Activated CD8-positive, alpha-beta memory T cell treated with anti-CD3 and anti-CD28 coated beads for 48 hours (primary cell): ENCODE measurements at regions not wholly inside any gene's neighbourhood (a gene's known extent, or its start where the extent isn't known, plus 50 kb on each side); places are given as distances from the start of the nearest gene placed in this dataset.

Source experiments
- DNase-seq, 3 experiments: peaks; one replicate each; pipeline ENCODE4 v3.0.0-alpha.2; 2020; ENCODE audit warnings: low read depth in 2 of 3, low spot score in 2 of 3

GRCh38 chr4:13184199-13184598 lies 299.9 kb downstream of the RAB28 start:
- no peak for DNase-seq

- no peak for DNase-seq
Measured at GRCh38 chr4:13182133-13182532, 302.0 kb downstream of the RAB28 start.

- no peak for DNase-seq
Measured at GRCh38 chr4:13181681-13182080, 302.5 kb downstream of the RAB28 start.

- no peak for DNase-seq
Measured at GRCh38 chr4:13180701-13181100, 303.4 kb downstream of the RAB28 start.

DNA sequence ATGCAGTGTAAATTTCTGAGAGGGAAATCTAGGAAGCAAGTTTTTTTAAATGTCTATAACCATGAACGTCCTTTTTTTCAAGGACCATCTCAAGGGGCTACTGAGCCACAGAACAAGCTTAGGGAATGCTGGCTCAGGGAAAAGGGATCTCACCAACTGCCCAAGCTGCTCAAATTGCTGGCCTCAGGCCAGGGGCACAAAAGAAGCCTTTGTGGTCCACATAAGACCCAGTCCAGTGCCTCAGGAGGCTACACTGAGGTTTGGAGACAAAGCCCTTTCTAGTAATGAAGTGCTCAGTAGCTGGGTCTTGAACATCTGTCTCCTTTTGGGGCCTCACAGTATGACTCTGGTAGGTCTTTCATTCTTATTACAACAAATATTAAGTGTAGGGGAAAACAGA lies 305.5 kb downstream of the RAB28 start:
- no peak for DNase-seq

DNA sequence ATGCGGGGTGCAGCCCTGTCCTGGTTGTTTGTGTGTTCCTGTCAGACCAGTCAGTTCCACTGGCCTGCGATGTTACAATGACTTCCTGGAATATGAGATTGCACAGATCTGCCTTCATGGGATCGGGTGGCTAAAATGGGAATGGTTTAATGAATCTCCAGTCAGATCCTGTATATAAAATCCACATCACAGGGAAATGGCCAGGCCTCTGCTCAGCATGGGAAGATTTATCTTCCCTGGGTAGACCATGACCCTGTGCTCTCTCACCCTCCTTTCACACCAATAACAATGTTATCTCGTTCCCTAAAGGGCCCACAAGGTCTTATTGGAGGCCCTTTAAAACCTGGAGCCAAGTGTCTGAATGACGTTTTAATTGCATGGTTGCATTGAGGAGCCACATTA lies 307.4 kb downstream of the RAB28 start:
- DNase-seq = no peak

DNA sequence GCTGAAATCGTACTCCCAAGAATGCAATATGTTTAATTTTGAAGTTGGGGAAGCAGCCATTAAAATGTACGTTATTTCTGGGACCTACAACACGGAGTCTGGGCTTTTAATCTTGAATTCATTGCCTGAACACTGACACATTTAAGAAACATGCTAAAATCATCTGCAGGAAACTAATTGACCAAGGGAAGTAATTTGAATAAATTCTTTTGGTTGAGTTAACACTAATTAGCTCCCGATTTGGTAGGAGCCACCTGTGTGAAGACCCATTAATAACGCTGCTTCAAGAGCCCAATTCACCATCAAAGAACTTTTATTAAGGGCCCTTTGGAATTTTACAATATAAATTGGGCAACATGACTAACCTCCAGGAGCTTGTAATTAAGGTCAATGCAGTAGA lies 309.2 kb downstream of the RAB28 start:
- DNase-seq = no peak

DNA sequence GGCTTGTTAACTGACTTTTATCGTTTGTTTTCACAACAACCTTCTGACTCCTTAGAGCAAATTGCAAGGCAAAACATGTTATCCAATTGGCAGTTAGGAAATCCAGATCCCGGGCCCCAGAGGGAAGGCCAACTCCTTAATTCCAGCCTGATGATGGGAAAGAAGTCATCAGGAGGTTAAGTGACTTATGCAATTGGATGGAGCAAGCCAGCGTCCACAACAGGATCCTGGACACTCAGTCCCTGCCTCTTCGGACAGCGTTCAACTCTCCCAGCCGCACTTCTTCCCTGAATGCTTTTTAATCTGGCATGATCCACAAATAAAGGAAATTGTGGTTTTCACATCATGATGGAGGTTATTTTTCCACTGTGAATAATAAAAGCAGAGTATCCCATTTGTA lies 310.1 kb downstream of the RAB28 start:
- DNase-seq = no peak

DNA sequence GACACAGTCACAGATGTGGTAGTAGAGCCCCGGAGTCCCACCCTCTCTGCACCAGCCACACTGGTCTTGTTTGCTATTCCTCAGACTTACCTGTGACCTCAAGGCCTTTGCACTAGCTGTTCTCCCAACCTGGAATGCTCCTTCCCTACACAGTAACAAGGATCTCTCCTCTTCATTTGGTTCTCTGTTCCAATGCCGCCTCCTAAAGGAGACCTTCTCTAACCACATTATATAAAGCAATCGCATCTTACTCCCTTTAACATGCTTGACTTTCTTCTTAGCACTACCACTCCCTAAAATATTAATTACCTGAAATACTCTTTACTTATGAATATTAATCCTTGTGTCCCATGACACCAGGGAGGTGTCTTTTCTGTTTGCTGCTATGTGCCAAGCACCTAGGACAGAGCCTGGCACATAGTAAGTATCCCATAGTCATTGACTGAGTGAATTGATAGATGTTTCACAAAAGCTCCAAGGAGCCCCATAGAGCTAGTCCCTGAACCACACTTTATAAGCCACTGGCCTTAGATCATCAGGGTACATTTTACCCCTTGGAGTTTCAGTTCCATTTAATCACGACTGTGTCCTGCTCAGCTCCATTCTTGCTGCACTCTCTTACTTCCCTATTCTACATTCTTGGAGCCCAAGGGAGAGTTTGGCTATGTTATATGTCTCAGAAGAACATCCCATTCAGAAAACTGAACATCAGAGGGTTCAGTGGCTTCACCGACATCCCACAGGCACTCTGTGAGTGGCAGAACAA lies 312.7 kb downstream of the RAB28 start:
- no peak for DNase-seq

DNA sequence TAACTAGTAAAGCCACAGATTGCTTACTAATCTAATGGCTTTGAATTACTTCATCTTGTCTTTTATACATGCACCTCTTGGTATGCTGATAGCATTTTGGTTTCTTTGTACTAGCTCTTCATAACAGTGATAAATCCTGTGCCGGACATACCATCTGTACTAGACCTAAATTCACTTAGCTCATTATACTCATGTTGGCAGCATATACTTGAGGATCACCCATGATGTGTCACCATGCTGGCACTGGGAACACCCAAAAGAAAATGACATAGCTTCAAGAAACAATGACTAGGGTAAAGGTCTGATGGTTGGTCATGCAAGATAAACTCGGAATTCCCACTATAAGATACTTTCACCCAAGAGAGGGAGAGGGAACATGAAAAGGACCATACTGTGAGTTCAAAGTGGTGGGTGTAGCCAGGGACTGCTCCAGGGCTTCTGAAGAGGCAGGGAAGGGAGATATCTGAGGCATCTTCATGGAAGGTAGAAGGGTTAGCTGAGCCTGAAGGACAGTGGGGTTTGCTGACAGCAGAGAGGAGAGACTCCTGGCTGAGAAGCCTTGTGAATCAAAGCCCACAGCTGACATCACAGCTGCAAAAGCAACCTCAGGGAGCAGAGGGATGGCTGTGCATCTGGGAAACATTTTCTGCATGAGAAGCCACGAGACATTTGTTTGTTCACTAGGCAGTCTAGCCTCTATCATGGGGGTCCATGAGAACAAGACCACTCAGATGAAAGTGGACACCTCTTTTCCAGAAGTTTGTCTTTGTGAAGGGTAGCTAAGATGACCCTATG lies 314.2 kb downstream of the RAB28 start:
- no peak for DNase-seq

DNA sequence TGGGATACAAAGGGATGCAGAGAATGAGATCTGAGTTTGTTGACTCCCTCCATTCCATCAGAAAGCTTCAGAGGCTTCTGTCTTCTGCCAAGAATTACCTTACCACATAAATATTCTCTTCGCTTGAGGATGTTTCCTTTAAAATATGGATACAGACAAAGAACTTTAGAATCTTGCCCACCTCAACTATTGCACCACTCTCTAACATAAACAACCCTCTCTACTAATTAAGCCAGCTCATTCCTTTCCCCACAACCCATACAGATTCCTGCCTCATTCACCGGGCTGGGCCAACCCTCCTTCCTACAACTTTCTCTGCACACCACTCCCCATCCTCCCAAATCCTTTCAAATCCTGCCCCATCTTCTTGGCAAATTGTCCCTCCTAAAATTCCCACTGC lies 315.8 kb downstream of the RAB28 start:
- no peak for DNase-seq

GRCh38 chr4:13166214-13166613 lies 317.9 kb downstream of the RAB28 start:
- DNase-seq = no peak

- DNase-seq = no peak
Measured at GRCh38 chr4:13164783-13165331, 319.3 kb downstream of the RAB28 start.

GRCh38 chr4:13162886-13163285 lies 321.3 kb downstream of the RAB28 start:
- DNase-seq = no peak

DNA sequence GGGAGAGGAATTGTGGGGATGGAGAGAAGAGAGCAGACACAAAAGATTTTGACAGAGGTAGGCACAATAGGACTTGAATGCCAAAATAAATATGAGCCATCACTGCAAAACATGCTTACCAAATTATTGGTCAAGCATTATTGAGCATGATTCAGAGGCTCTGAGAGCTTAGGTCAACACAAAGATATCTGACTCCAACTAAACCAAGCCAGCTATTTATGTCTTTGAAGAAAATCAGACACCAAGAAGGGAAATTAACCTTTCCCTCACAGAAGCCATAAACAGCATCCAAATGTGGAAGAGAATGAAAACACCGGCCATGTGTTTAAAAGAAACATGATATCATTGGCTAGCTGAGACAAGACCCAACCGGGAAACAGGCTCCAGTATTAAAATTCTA lies 323.2 kb downstream of the RAB28 start:
- DNase-seq = no peak

- no peak for DNase-seq
Measured at GRCh38 chr4:13159041-13159620, 325.0 kb downstream of the RAB28 start.

DNA sequence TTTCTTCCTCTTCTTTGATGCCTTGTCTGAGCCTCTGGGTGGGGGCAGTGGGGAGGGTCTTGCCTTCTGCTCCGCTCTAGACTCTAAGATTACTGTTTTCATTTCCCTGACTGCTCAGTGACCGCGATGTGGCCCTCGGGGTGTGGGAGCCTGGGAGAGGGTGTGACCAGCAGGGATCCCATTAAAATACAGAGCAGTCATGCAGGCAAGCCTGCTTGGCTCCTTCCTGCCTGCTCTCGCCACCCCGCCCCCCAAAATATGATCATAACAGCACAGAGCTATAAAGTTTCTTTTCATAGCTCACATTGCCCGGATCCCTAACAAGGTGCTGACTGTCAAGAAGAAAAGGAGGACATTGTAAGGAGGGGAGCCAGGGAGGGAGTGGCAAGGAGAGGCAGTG lies 332.9 kb downstream of the RAB28 start:
- no peak for DNase-seq

DNA sequence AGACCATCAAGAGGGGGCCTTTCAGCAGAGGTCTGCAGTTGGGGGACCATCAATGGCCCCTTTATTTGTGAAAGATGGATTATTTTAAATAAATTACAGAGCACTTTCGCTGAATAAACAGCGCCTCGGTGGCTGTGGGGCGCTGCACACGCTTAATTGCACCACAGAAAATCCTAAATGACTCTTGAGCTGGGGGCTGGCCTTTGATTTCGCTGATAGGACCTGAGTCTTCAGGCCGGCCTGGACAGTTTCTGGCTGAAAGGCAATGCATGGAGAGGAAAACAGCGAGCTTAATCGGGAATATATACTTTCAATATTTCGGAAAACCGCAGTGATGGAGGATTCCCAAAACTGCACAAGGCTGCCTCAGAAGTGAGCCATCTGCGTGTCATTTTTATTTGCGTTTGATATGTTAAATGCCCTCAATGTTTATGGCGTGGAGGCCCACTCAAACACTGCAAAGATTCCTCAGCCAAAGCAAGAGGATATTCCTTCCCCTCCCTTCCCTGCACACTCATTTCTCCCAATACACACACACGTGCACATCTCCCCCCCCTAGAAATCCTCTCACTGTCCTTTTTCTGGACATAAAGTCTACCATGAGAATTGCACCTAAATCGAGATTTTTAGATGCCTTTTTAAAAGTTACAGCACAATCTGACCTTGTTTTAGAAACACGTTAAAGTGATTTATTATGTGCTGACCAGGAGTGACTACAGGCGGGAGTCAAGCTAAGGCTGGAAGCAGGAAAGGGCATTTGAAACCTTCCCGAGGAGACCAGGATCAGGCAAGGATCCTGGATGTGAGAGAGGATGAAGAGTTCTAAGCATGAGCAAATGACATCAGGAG lies 340.7 kb downstream of the RAB28 start:
- no peak for DNase-seq

- DNase-seq = no peak
Measured at GRCh38 chr4:13142726-13143125, 341.4 kb downstream of the RAB28 start.

DNA sequence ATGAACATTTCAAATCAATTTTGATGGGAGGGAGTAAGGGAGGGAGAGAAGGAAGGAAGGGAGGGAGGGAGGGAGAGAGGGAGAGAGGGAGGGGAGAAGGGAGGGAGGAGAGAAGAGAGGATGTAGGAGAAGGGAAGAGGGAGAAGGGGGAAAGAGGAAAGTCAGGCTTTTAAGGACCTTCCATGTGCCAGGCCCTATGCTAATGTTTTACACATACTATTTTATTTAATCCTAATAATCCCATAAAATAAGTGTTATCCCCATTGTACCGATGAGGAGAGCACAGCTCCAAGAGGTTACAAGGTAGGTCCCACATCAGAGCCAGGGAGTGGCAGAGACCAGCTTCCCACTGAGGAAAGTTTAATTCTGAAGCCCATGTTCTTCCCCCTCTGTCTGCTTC lies 341.9 kb downstream of the RAB28 start:
- no peak for DNase-seq

DNA sequence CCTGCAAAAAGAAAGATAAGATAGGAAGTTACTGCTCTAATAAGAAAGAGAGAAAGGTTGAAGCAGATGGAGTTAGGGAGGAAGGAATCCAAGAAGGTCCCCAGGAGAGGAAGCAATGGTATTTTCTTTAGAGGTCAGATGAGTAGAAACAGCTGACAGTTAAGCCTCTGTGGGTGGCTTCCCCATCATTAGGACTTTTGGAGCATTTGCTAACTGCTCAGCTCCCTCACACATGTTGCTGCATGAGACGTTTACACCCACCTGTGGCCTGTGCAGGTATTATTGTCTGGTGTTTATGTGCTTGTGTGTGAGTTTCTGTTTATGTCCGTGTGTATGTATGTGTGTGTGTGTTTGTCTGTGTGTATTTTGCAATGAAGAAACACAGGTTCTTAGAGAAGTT lies 346.8 kb downstream of the RAB28 start:
- DNase-seq = no peak
